KMS-11 (cell line): ENCODE measurements at regions not wholly inside any gene's neighbourhood (a gene's known extent, or its start where the extent isn't known, plus 50 kb on each side); places are given as distances from the start of the nearest gene placed in this dataset.

Experiments
- H2AFZ ChIP-seq: fragments of 200-600 bp; sonication (generic); 2 replicates; pipeline ENCODE4 v1.6.1; 2016; ENCODE audit warnings: antibody characterized with exemption, mixed run types, low read depth
- H3K27ac ChIP-seq: fragments of 200-600 bp; sonication (generic); 2 replicates; pipeline ENCODE4 v1.6.1; 2016; ENCODE audit warnings: mild to moderate bottlenecking, mixed run types
- H3K27me3 ChIP-seq: fragments of 200-600 bp; sonication (generic); 2 replicates; pipeline ENCODE4 v1.6.1; 2017; ENCODE audit warnings: mild to moderate bottlenecking, low read depth, mixed run types, moderate library complexity; ENCODE audit not compliant: insufficient read depth
- H3K36me3 ChIP-seq: fragments of 200-600 bp; sonication (generic); 2 replicates; pipeline ENCODE4 v1.6.1; 2017; ENCODE audit warnings: mild to moderate bottlenecking, mixed run types; ENCODE audit not compliant: insufficient read depth
- H3K4me1 ChIP-seq: fragments of 200-600 bp; sonication (generic); 2 replicates; pipeline ENCODE4 v1.6.1; 2016; ENCODE audit warnings: mild to moderate bottlenecking, low read depth, mixed run types; ENCODE audit not compliant: poor library complexity, severe bottlenecking
- H3K4me2 ChIP-seq: fragments of 200-600 bp; sonication (generic); 2 replicates; pipeline ENCODE4 v1.7.0; 2016; ENCODE audit warnings: mild to moderate bottlenecking, mixed run types
- H3K4me3 ChIP-seq: fragments of 200-600 bp; sonication (generic); IDR thresholded peaks from 2 replicates; pipeline ENCODE4 v1.6.1; 2017; ENCODE audit warnings: low read depth, low read length, mixed read lengths; ENCODE audit not compliant: insufficient read depth
- H3K79me2 ChIP-seq: fragments of 200-600 bp; sonication (generic); 2 replicates; pipeline ENCODE4 v1.6.1; 2016; ENCODE audit warnings: low read depth, mixed run types; ENCODE audit not compliant: insufficient read depth
- H3K9ac ChIP-seq: fragments of 200-600 bp; sonication (generic); 2 replicates; pipeline ENCODE4 v1.6.1; 2016; ENCODE audit warnings: mild to moderate bottlenecking, mixed run types
- H4K20me1 ChIP-seq: fragments of 200-600 bp; sonication (generic); 2 replicates; pipeline ENCODE4 v1.6.1; 2016; ENCODE audit warnings: mild to moderate bottlenecking, mixed run types; ENCODE audit not compliant: insufficient read depth
- CTCF ChIP-seq: fragments of 200-600 bp; sonication (generic); conservative IDR thresholded peaks from 2 replicates; pipeline ENCODE4 v1.6.1; 2017; ENCODE audit warnings: low read depth, mild to moderate bottlenecking, antibody characterized with exemption, low read length, moderate library complexity, mixed read lengths

- no peak for TF ChIP-seq CTCF
- H2AFZ ChIP-seq: no peak overlapping the region
- H3K4me1 ChIP-seq: no peaks in the 10 kb centered on the region
- H3K4me3 ChIP-seq: no peak overlapping the region
- H3K27me3 ChIP-seq: no peaks in the 10 kb centered on the region
- H4K20me1 ChIP-seq: no peaks in the 10 kb centered on the region
- H3K4me2 ChIP-seq: no peak overlapping the region
- no peaks in the 10 kb centered on the region for H3K36me3 ChIP-seq
- H3K27ac ChIP-seq: no peak overlapping the region
- H3K9ac ChIP-seq: no peak overlapping the region
- H3K79me2 ChIP-seq: no peaks in the 10 kb centered on the region
Measured at GRCh38 chr10:2728087-2728486, 339.3 kb upstream of the PFKP start.

- H2AFZ ChIP-seq: no peak overlapping the region
- no peaks in the 10 kb centered on the region for H3K36me3 ChIP-seq
- H3K4me2 ChIP-seq: no peak overlapping the region
- no peaks in the 10 kb centered on the region for H3K27me3 ChIP-seq
- H3K27ac ChIP-seq: no peak overlapping the region
- H3K9ac ChIP-seq: no peak overlapping the region
- H3K4me1 ChIP-seq: no peaks in the 10 kb centered on the region
- no peaks in the 10 kb centered on the region for H3K79me2 ChIP-seq
- no peak overlapping the region for H3K4me3 ChIP-seq
- H4K20me1 ChIP-seq: no peaks in the 10 kb centered on the region
- TF ChIP-seq CTCF: no peak
Measured at GRCh38 chr10:2716596-2716995, 350.8 kb upstream of the PFKP start.

DNA sequence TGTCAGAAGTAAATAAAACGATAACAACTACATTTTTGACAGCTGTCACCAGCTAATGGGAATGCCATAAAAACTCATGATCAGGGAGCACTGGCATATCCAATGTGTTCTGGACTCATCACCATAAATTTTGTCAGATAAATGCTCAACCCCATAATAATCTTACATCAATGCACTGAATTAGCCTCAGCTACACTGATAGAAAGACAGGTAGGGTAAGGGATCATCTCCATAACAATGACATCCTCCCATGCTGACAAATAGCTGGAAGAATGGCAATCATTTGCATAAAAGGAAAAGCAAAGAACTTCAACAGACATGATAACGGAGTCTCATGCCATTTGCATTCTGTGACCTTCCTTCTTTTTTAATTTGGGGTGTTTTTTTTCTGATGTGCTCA lies 352.8 kb upstream of the PFKP start:
- H3K9ac ChIP-seq: no peak overlapping the region
- no peak overlapping the region for H3K4me2 ChIP-seq
- no peaks in the 10 kb centered on the region for H3K4me1 ChIP-seq
- H3K36me3 ChIP-seq: no peaks in the 10 kb centered on the region
- H3K4me3 ChIP-seq: no peak overlapping the region
- H3K27ac ChIP-seq: no peak overlapping the region
- H2AFZ ChIP-seq: no peak overlapping the region
- no peak for TF ChIP-seq CTCF
- H3K27me3 ChIP-seq: no peaks in the 10 kb centered on the region
- no peaks in the 10 kb centered on the region for H4K20me1 ChIP-seq
- H3K79me2 ChIP-seq: no peaks in the 10 kb centered on the region

DNA sequence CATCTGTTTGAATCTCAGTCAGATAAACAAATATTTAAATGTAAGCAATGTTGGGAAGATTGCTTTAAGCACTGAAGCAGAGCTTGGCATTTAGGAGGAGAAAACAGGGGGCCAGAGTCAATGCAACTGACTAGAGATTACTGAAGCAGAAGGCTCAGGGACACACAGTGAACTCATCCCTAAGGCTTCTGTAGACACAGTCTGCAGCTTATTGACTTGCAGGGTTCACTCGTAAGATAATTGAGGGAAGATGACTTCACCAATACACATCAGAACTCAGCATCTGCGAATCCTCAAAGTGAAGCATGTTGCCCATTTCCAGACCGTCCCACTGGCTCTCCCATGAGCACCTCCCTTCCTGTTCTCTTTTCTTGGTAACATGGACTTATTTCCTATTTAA lies 363.4 kb upstream of the PFKP start:
- H3K79me2 ChIP-seq: no peaks in the 10 kb centered on the region
- H3K9ac ChIP-seq: no peak overlapping the region
- TF ChIP-seq CTCF: no peak
- H3K4me1 ChIP-seq: no peaks in the 10 kb centered on the region
- H3K27me3 ChIP-seq: no peaks in the 10 kb centered on the region
- H3K4me2 ChIP-seq: no peak overlapping the region
- H4K20me1 ChIP-seq: no peaks in the 10 kb centered on the region
- H3K36me3 ChIP-seq: no peaks in the 10 kb centered on the region
- no peak overlapping the region for H3K4me3 ChIP-seq
- H3K27ac ChIP-seq: no peak overlapping the region
- no peak overlapping the region for H2AFZ ChIP-seq

DNA sequence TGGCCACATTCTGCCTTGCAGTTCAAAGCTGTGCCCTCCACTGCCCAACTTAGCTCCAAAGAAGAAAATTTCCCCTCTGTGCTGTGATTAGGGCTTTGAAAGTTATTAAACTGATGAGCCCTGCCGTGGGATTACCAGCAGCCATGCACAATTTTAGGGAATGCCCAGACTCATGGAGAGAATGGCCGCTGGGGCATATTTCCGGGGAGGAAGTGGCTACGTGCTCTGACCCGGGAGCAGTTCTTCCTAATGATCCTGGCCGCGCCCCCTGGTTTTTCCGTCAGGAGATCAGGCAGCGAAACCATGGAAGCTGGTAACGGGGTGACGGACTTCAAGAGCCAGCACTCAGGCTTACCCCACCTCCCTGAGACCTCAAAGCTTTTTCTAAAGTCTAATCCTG lies 365.5 kb upstream of the PFKP start:
- Histone ChIP-seq H3K9ac (no peak overlapping the region), H3K79me2 (no peaks in the 10 kb centered on the region), H3K4me2 (no peak overlapping the region), H3K4me3 (no peak overlapping the region), H4K20me1 (no peaks in the 10 kb centered on the region), H2AFZ (no peak overlapping the region), H3K36me3 (no peaks in the 10 kb centered on the region), H3K27me3 (no peaks in the 10 kb centered on the region), H3K27ac (no peak overlapping the region), H3K4me1 (no peaks in the 10 kb centered on the region)
- no peak for TF ChIP-seq CTCF
